ENCODE measurements at regions not wholly inside any gene's neighbourhood (a gene's known extent, or its start where the extent isn't known, plus 50 kb on each side); places are given as distances from the start of the nearest gene placed in this dataset.

DNA sequence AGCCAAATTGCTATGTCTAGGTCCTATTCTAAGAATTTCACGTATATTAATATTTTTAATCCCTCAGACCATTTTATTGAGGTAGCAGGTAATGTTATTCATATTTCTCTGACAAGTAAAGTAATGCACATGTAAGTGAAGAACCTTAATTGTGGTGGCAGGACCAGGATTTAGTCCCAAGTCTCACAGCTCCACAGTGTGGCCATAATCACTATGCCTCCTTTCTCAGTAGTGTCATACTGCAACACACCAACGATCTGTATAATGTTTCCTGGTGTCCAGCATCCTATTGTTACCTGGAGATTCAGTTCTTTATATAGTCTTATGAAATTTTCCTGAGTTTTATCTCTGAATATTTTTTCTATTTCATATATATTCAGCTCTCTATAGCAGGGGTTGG, 340.3 kb downstream of the OLFM4 start:
- Histone ChIP-seq H2AK5ac (ENCODE audit: low read length, severe bottlenecking) (no peak overlapping the region), H3K27me3 (ENCODE audit: control insufficient read depth in 1 of 2, insufficient read depth in 1 of 2, low read length in 2 of 2) (no peaks in the 10 kb centered on the region), H3K23ac (ENCODE audit: low read length in 2 of 2) (no peak overlapping the region), H3K27ac (ENCODE audit: low read length, poor library complexity, severe bottlenecking) (no peak overlapping the region), H2AFZ (ENCODE audit: low read depth, low read length) (no peak overlapping the region), H4K91ac (ENCODE audit: low read length) (no peak overlapping the region), H2BK15ac (ENCODE audit: low read depth, poor library complexity, severe bottlenecking) (no peak overlapping the region), H3K4ac (ENCODE audit: low read depth in 1 of 2, low read length in 2 of 2) (no peak overlapping the region), H3K4me3 (ENCODE audit: insufficient read depth in 1 of 2, low read depth in 1 of 2, low read length in 2 of 2) (no peak overlapping the region), H2BK120ac (ENCODE audit: low read depth, low read length) (no peak overlapping the region), H3K4me1 (ENCODE audit: control insufficient read depth, insufficient read depth, low read depth, low read length) (no peaks in the 10 kb centered on the region), H3K9ac (ENCODE audit: low read length) (no peak overlapping the region), H2BK5ac (ENCODE audit: low read depth, low read length, poor library complexity, severe bottlenecking) (no peak overlapping the region), H3K18ac (ENCODE audit: low read depth in 1 of 2, low read length in 2 of 2) (no peak overlapping the region), H3K14ac (ENCODE audit: low read length in 2 of 2) (no peak overlapping the region), H4K8ac (ENCODE audit: low read length) (no peak overlapping the region), H2BK12ac (ENCODE audit: low read length in 2 of 2) (no peak overlapping the region), H3K36me3 (ENCODE audit: control insufficient read depth in 1 of 2, insufficient read depth in 2 of 2, low read depth in 1 of 2, low read length in 2 of 2) (no peaks in the 10 kb centered on the region), H3K9me3 (ENCODE audit: control insufficient read depth, low read length) (no peaks in the 10 kb centered on the region), H3K4me2 (ENCODE audit: low read length, poor library complexity, severe bottlenecking) (no peak overlapping the region), H3K79me1 (replicated peaks; ENCODE audit: low read length, poor library complexity, severe bottlenecking) (no peaks in the 10 kb centered on the region)
- no peak for DNase-seq
- no CpG with 5 or more reads among the region's 2 CpGs for WGBS

DNA sequence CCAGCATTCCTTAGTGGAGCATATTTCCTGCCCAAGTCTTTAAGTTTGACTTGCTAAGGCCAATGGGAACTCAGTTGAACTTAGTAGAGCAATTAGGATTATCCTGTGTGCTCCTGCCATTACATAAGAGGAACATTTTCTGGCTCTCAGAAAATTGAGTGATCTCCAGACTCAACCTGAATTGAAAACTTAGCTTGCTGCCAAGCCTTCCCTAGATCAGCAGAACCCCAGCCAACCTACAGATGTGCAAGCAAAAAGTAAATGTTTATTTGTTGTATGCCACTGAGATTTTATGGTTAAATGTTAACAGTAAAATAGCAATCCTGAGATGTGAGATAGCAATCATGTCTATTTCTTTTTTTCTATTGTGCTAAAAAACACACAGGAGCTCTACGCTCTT, 350.9 kb downstream of the OLFM4 start:
- Histone ChIP-seq H2BK120ac (ENCODE audit: low read depth, low read length) (no peak overlapping the region), H3K27ac (ENCODE audit: low read length, poor library complexity, severe bottlenecking) (no peak overlapping the region), H3K4ac (ENCODE audit: low read depth in 1 of 2, low read length in 2 of 2) (no peak overlapping the region), H3K18ac (ENCODE audit: low read depth in 1 of 2, low read length in 2 of 2) (no peak overlapping the region), H2BK5ac (ENCODE audit: low read depth, low read length, poor library complexity, severe bottlenecking) (no peak overlapping the region), H3K4me3 (ENCODE audit: insufficient read depth in 1 of 2, low read depth in 1 of 2, low read length in 2 of 2) (no peak overlapping the region), H3K36me3 (ENCODE audit: control insufficient read depth in 1 of 2, insufficient read depth in 2 of 2, low read depth in 1 of 2, low read length in 2 of 2) (no peaks in the 10 kb centered on the region), H3K27me3 (ENCODE audit: control insufficient read depth in 1 of 2, insufficient read depth in 1 of 2, low read length in 2 of 2) (no peaks in the 10 kb centered on the region), H3K9ac (ENCODE audit: low read length) (no peak overlapping the region), H4K91ac (ENCODE audit: low read length) (no peak overlapping the region), H4K8ac (ENCODE audit: low read length) (no peak overlapping the region), H3K23ac (ENCODE audit: low read length in 2 of 2) (no peak overlapping the region), H2BK15ac (ENCODE audit: low read depth, poor library complexity, severe bottlenecking) (no peak overlapping the region), H3K79me1 (replicated peaks; ENCODE audit: low read length, poor library complexity, severe bottlenecking) (no peaks in the 10 kb centered on the region), H2AK5ac (ENCODE audit: low read length, severe bottlenecking) (no peak overlapping the region), H3K4me2 (ENCODE audit: low read length, poor library complexity, severe bottlenecking) (no peak overlapping the region), H3K4me1 (ENCODE audit: control insufficient read depth, insufficient read depth, low read depth, low read length) (no peaks in the 10 kb centered on the region), H2AFZ (ENCODE audit: low read depth, low read length) (no peak overlapping the region), H3K9me3 (ENCODE audit: control insufficient read depth, low read length) (no peaks in the 10 kb centered on the region), H2BK12ac (ENCODE audit: low read length in 2 of 2) (no peak overlapping the region), H3K14ac (ENCODE audit: low read length in 2 of 2) (no peak overlapping the region)
- DNase-seq: no peak
- no CpG with 5 or more reads among the region's 1 CpG for WGBS

DNA sequence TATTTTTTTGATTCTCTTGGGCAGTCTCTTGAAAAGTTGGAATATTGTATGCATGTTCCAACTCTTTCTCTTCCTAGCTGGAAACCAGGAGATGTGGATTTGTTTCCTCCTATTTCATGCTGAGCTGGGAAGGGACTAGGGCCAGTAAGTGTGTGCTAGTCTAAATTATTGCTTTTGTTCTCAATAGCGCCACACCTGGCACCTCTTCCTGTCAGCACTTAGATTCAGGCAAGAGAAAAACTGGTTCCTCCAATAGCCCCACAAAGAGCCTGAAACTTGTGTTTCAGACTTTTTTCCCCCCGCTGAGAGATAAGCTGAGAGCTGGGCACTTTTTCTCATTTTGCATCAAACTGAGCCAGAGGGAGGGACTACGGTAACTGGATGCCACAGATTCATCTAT, 353.4 kb downstream of the OLFM4 start:
- Histone ChIP-seq H2AK5ac (ENCODE audit: low read length, severe bottlenecking) (no peak overlapping the region), H2AFZ (ENCODE audit: low read depth, low read length) (no peak overlapping the region), H3K23ac (ENCODE audit: low read length in 2 of 2) (no peak overlapping the region), H3K36me3 (ENCODE audit: control insufficient read depth in 1 of 2, insufficient read depth in 2 of 2, low read depth in 1 of 2, low read length in 2 of 2) (no peaks in the 10 kb centered on the region), H2BK15ac (ENCODE audit: low read depth, poor library complexity, severe bottlenecking) (no peak overlapping the region), H3K27me3 (ENCODE audit: control insufficient read depth in 1 of 2, insufficient read depth in 1 of 2, low read length in 2 of 2) (no peaks in the 10 kb centered on the region), H2BK12ac (ENCODE audit: low read length in 2 of 2) (no peak overlapping the region), H3K4me2 (ENCODE audit: low read length, poor library complexity, severe bottlenecking) (no peak overlapping the region), H3K4ac (ENCODE audit: low read depth in 1 of 2, low read length in 2 of 2) (no peak overlapping the region), H2BK120ac (ENCODE audit: low read depth, low read length) (no peak overlapping the region), H3K9ac (ENCODE audit: low read length) (no peak overlapping the region), H4K91ac (ENCODE audit: low read length) (no peak overlapping the region), H4K8ac (ENCODE audit: low read length) (no peak overlapping the region), H3K4me1 (ENCODE audit: control insufficient read depth, insufficient read depth, low read depth, low read length) (no peaks in the 10 kb centered on the region), H3K18ac (ENCODE audit: low read depth in 1 of 2, low read length in 2 of 2) (no peak overlapping the region), H3K14ac (ENCODE audit: low read length in 2 of 2) (no peak overlapping the region), H3K79me1 (replicated peaks; ENCODE audit: low read length, poor library complexity, severe bottlenecking) (no peaks in the 10 kb centered on the region), H3K27ac (ENCODE audit: low read length, poor library complexity, severe bottlenecking) (no peak overlapping the region), H3K9me3 (ENCODE audit: control insufficient read depth, low read length) (no peaks in the 10 kb centered on the region), H3K4me3 (ENCODE audit: insufficient read depth in 1 of 2, low read depth in 1 of 2, low read length in 2 of 2) (no peak overlapping the region), H2BK5ac (ENCODE audit: low read depth, low read length, poor library complexity, severe bottlenecking) (no peak overlapping the region)
- 22% methylated on average over 3 of the region's 3 CpGs for WGBS
- DNase-seq: no peak

DNA sequence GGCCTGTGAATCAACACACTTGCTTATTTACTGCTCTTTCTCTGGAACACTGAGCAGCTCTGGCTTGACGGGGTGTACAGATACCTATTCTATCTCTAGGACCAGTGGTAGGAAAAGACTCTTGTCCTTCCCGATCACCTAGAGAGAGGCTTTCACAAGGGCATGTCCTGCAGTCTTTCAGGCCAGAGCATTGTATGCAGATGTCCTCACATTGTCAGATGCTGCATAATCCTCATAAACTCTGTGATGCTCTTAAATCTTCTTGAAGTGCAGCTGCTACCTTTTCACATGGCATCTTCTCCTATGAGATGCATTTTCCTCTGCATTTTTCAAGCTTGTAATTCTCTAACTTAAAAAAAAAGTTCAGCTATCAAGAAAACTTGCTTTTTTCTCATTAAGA, 369.4 kb downstream of the OLFM4 start:
- H3K18ac ChIP-seq (ENCODE audit: low read depth in 1 of 2, low read length in 2 of 2): no peak overlapping the region
- WGBS: 87% methylated on average over 2 of the region's 2 CpGs
- no peaks in the 10 kb centered on the region for H3K9me3 ChIP-seq (ENCODE audit: control insufficient read depth, low read length)
- no peak overlapping the region for H3K23ac ChIP-seq (ENCODE audit: low read length in 2 of 2)
- no peak overlapping the region for H4K8ac ChIP-seq (ENCODE audit: low read length)
- DNase-seq: no peak
- H2AK5ac ChIP-seq (ENCODE audit: low read length, severe bottlenecking): no peak overlapping the region
- no peak overlapping the region for H2BK12ac ChIP-seq (ENCODE audit: low read length in 2 of 2)
- H3K27me3 ChIP-seq (ENCODE audit: control insufficient read depth in 1 of 2, insufficient read depth in 1 of 2, low read length in 2 of 2): no peaks in the 10 kb centered on the region
- H3K4me3 ChIP-seq (ENCODE audit: insufficient read depth in 1 of 2, low read depth in 1 of 2, low read length in 2 of 2): no peak overlapping the region
- no peaks in the 10 kb centered on the region for H3K79me1 ChIP-seq (replicated peaks; ENCODE audit: low read length, poor library complexity, severe bottlenecking)
- no peak overlapping the region for H2AFZ ChIP-seq (ENCODE audit: low read depth, low read length)
- H4K91ac ChIP-seq (ENCODE audit: low read length): no peak overlapping the region
- H2BK15ac ChIP-seq (ENCODE audit: low read depth, poor library complexity, severe bottlenecking): no peak overlapping the region
- no peak overlapping the region for H2BK120ac ChIP-seq (ENCODE audit: low read depth, low read length)
- no peak overlapping the region for H2BK5ac ChIP-seq (ENCODE audit: low read depth, low read length, poor library complexity, severe bottlenecking)
- no peak overlapping the region for H3K9ac ChIP-seq (ENCODE audit: low read length)
- H3K27ac ChIP-seq (ENCODE audit: low read length, poor library complexity, severe bottlenecking): no peak overlapping the region
- H3K14ac ChIP-seq (ENCODE audit: low read length in 2 of 2): no peak overlapping the region
- H3K4me2 ChIP-seq (ENCODE audit: low read length, poor library complexity, severe bottlenecking): no peak overlapping the region
- H3K4me1 ChIP-seq (ENCODE audit: control insufficient read depth, insufficient read depth, low read depth, low read length): no peaks in the 10 kb centered on the region
- no peaks in the 10 kb centered on the region for H3K36me3 ChIP-seq (ENCODE audit: control insufficient read depth in 1 of 2, insufficient read depth in 2 of 2, low read depth in 1 of 2, low read length in 2 of 2)
- no peak overlapping the region for H3K4ac ChIP-seq (ENCODE audit: low read depth in 1 of 2, low read length in 2 of 2)

Data from mesenchymal stem cell (in vitro differentiated cells and primary cell).